DMS 273 (cell line): ENCODE measurements at regions not wholly inside any gene's neighbourhood (a gene's known extent, or its start where the extent isn't known, plus 50 kb on each side); places are given as distances from the start of the nearest gene placed in this dataset.

Source experiments
- DNase-seq: peaks from one replicate; lab custom pipeline; 2025; ENCODE audit not compliant: unreplicated experiment; lab: John Stamatoyannopoulos, UW

GRCh38 chr14:86882818-86883217 is 1110.2 kb downstream of the GALC start:
- no peak for DNase-seq

DNA sequence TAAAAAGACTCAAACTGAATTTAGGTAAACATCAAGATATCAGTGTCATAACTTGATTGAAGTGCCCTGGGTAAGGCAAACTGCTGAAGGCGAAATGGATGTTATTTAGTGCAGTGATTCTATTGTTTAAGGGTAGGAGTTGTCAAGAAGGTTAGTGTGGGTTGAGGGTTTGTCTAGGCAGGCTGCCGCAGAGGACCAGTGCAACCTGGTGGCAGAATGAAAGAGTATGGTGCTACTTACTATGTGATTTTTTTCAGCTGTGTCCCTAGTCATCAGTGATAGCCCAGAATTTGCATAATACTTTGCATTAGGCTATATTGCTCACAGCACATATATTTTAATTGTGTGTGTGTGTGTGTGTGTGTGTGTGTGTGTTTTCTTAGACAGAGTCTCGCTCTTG is 1127.0 kb downstream of the GALC start:
- DNase-seq = no peak

GRCh38 chr14:86858591-86858990 is 1134.4 kb downstream of the GALC start:
- DNase-seq = no peak

- no peak for DNase-seq
Observed at GRCh38 chr14:86858031-86858430, 1135.0 kb downstream of the GALC start.

- DNase-seq = no peak
Observed at GRCh38 chr14:86852530-86852929, 1140.5 kb downstream of the GALC start.

GRCh38 chr14:86847140-86847539 is 1145.8 kb downstream of the GALC start:
- DNase-seq = no peak

GRCh38 chr14:86838363-86838762 is 1154.6 kb downstream of the GALC start:
- no peak for DNase-seq

DNA sequence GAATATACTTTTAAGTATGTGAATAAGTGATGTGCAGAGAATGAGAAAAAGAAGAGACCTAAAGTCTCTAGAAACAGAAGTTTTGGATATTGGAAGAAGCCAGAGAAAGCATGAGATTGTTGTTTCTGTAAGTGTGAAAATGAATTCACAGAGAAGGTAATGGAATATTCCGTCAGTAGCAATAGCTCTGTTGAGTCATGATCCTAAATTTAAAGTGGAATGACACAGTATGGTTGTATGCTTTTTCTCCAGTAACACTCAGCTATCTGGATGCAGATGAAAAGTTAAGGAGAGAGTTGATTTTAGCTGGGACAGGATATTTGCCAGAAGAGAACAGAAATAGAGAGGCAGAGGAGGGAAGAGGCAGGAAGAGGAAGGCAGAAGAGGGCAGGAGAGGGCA is 1166.3 kb downstream of the GALC start:
- DNase-seq = no peak

DNA sequence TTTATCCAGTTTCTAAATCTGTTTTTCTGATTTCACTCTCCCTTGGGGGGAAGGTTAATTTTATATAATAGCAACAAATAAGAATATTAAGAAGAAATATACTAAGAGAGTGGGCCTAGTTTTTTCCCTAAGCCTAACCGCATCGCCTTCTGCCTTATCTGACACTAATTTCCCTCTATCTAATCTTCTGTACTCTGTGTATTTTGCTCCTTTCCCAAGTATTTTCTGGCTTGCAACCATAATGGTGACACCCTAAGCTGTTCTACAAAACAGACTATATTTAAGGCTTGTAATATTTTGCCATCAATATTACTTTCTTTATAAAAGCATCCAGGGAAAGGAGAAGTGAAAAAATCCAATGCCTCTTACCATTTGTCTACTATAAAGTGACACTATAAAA is 1168.8 kb downstream of the GALC start:
- DNase-seq = no peak

- no peak for DNase-seq
Observed at GRCh38 chr14:86823581-86823980, 1169.4 kb downstream of the GALC start.

- no peak for DNase-seq
Observed at GRCh38 chr14:86815341-86815740, 1177.6 kb downstream of the GALC start.

DNA sequence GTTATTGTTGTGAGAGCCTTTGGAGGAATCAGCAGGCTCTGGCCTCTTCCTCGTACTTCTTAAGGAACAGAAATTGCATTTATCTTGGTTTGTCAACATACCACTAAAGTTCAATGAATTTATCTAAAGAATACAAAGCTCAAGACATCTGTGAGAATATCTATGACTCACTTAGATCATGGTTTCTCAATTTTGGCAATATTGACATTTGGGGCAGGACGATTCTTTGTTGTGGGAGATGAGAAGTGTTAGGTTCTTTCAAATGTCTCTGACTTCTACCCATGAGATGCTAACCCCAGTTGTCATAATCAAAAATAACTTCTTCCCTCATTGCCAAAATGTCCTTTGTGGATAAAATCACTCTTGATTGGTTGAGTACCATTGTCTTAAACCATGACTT is 1190.3 kb downstream of the GALC start:
- no peak for DNase-seq

DNA sequence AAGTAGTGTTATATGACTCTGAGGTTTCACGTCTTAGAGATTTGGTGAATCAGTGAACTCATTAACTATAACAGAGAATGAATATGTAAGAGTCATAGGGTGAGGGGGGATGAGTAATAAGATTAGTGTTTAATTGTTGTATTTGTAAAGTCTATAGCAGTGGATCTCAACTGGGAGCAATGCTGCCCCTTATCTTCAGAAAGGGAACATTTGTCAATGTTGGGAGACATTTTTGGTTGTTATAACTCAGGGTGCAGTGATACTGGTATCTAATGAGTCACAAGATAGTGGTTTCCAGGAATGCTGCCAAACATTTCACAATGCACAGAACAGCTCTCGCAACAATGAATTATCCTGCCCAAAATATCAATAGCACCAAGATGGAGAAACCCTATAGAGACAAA is 1193.7 kb downstream of the GALC start:
- no peak for DNase-seq

GRCh38 chr14:86798330-86798729 is 1194.7 kb downstream of the GALC start:
- DNase-seq = no peak

DNA sequence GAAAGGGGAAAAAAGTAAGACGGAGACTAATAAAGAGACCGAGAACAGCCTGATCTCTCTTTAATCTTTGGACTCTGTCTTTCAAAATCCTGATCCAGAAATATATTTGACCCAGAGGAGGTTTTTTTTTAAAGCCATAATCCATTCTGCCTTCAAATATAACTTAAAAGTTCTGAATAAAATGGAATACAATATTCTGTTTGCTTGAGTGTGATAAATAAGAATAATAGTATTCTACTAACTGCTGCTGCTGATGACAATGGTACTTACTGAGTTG is 1196.0 kb downstream of the GALC start:
- DNase-seq = no peak

DNA sequence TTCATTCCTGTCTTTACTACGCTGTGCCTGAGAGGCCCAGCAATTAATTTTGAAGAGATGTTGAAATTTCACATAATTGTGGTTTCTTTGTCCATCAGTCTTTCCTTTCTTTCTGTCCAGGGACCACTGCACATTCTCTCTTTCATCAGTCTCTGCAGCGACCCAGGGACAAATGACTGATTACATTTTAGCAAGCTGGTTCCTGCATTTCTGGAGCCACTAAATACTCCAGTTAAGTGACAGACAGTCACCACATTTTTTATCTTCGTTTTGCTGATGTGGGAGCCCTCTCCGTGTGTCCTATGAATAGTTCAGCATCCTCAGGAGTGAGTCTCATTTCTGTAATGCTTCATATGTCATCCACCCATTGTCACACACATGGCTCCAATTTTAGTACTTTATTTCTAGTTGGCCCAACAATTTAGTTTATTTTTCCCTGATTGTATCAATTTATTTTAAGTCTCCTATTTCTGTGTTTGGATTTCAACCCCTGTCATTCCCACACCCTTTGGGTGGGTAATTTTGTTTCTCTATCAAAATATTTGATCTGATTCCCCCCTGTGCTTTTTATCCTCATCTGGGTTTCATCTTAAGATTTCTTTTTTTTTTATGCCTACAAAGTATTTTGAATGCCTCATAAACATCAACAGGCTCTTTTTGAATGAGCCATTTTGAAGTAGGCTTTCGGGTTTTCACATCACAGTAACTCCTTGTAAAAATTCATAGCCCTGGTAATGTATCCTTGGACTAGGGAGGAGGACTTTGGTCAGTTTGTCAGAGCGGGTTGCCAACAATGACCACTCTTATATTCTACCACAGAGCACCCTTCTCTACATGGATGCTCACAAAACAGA is 1196.5 kb downstream of the GALC start:
- no peak for DNase-seq

- no peak for DNase-seq
Observed at GRCh38 chr14:86794689-86795088, 1198.3 kb downstream of the GALC start.

- peak; percentile 4 for DNase-seq
Observed at GRCh38 chr14:86790408-86791364, 1202.3 kb downstream of the GALC start.

- DNase-seq = no peak
Observed at GRCh38 chr14:86788224-86788623, 1204.8 kb downstream of the GALC start.

DNA sequence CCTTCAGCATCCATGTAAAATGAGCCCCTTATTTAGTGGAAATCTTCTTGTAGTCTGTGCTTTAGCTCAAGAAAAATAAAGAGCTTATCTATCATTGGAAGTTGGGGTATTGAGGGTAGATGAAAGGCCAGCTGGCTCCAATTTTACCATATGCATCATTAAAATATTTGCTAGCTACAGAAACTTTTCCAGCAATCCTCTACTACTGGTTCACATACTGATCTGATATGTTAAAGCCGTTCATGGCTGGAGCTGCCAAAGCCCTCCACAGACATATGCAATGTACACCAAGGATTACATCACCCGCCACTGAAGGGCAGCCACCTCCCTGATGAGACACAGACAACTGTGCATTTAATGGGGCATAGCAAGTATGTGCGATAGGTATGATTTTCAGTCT is 1205.3 kb downstream of the GALC start:
- DNase-seq = peak; percentile 49

DNA sequence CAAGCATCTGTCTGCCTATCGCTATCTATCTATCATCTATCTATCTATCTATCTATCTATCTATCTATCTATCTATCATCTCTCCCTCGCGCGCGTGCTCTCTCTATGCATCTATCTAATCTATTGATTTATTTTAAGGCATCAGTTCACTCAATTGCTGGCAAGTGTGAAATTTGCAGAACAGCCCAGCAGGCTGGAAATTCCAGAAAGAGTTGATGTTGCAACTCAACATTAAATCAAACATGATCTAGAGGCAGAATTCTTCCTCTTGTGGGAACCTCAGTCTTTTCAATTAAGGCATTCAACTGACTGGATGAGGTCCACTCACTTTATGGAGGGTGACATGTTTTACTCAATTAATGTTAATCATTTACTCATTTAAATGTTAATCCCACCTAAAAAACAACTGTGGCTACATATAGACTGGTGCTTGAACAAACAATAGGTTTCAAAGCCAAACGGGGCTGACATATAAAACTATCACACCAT is 1210.8 kb downstream of the GALC start:
- DNase-seq = no peak

GRCh38 chr14:86780876-86781510 is 1212.0 kb downstream of the GALC start:
- peak; percentile 3 for DNase-seq
